Right lobe of liver (tissue), 6 donors: ENCODE measurements at regions not wholly inside any gene's neighbourhood (a gene's known extent, or its start where the extent isn't known, plus 50 kb on each side); places are given as distances from the start of the nearest gene placed in this dataset.
A peak's percentile ranks its signal among the peaks of the same experiment; 100 is the strongest.
"Not testable (repeated sequence)": the region's sequence is repeated elsewhere in the genome, so short reads cannot be mapped to it uniquely, and the experiment has no call there.

Experiments used
- ATAC-seq, 4 donors: fragments of 200-7000 bp; cut with Tn5 transposase; one replicate each; pipeline ENCODE4 v1.9.1; 2020; ENCODE audit warnings: mild to moderate bottlenecking in 4 of 4, moderate library complexity in 4 of 4
- DNase-seq, 3 donors: peaks; one replicate each; pipeline ENCODE4 v3.0.0-alpha.2; 2020
- H3K27ac ChIP-seq, 3 donors: fragments of 200-600 bp; one replicate each; pipeline ENCODE4 v1.8.0; 2022
- H3K27me3 ChIP-seq, 2 donors: fragments of 200-600 bp; one replicate each; pipeline ENCODE4 v1.8.0; 2022
- H3K36me3 ChIP-seq, 4 donors: fragments of 200-600 bp; sonication (generic) in 1 of 4; one replicate each; pipeline versions ENCODE4 v1.5.1 to v1.8.0; 2017 to 2022; ENCODE audit warnings: control low read depth in 1 of 4
- H3K4me1 ChIP-seq, 4 donors: fragments of 200-600 bp; sonication (generic) in 1 of 4; one replicate each; pipeline versions ENCODE4 v1.5.1 to v1.8.0; 2017 to 2022; ENCODE audit warnings: control low read depth in 1 of 4
- H3K4me3 ChIP-seq, 3 donors: fragments of 200-600 bp; one replicate each; pipeline ENCODE4 v1.8.0; 2022
- H3K9me3 ChIP-seq, 4 donors: fragments of 200-600 bp; sonication (generic) in 1 of 4; one replicate each; pipeline versions ENCODE4 v1.5.1 to v1.8.0; 2017 to 2022; ENCODE audit warnings: control low read depth in 1 of 4
- CTCF ChIP-seq, 4 donors: fragments of 200-600 bp in 3 of 4; fragments of 450-650 bp in 1 of 4; IDR thresholded peaks; one replicate each; pipeline versions ENCODE4 v1.5.1 to v1.8.0; 2016 to 2022; ENCODE audit warnings: antibody characterized with exemption in 4 of 4, mild to moderate bottlenecking in 2 of 4
- POLR2A ChIP-seq: fragments of 450-650 bp; IDR thresholded peaks from one replicate; pipeline ENCODE4 v1.6.1; 2017; ENCODE audit warnings: antibody characterized with exemption, mild to moderate bottlenecking
- WGBS: methylation state at CpG from one replicate; pipeline ENCODE4 v1.1.6; 2018; ENCODE audit warnings: low coverage, low lambda C conversion rate; ENCODE audit not compliant: insufficient coverage; ENCODE audit errors: missing lambda C conversion rate; 5-methylcytosine and 5-hydroxymethylcytosine counted together
- intact Hi-C, 2 donors: fragments of 100-400 bp; cut with DNase I; formaldehyde crosslinking; loops; one replicate each; pipeline versions ENCODE4 v1.11.2 to v1.14.1; 2022
- donor health status: DM: no; HTN: yes; CAD: no.
- donor health status: DM: no; HTN: no; CAD: no.
- donor health status: DM: no; HTN: no; CAD: no.
- donor health status: DM: no; HTN: yes; CAD: no.
- donor health status: DM: no; HTN: yes; CAD: no.

- peak; percentile 43 to 53 (median 52) for TF ChIP-seq CTCF (IDR thresholded peaks at IDR 0.05)
- TF ChIP-seq POLR2A: no peak
- no peaks in the 10 kb centered on the region for H3K27me3 ChIP-seq
- no peak overlapping the region for H3K27ac ChIP-seq
- ATAC-seq: peak; percentile 87 to 97 (median 94)
- WGBS: 57% methylated on average over 1 of the region's 5 CpGs
- H3K36me3 ChIP-seq: no peaks in the 10 kb centered on the region
- intact Hi-C loops: no loop called here
- no peaks in the 10 kb centered on the region for H3K9me3 ChIP-seq
- no peaks in the 10 kb centered on the region for H3K4me1 ChIP-seq
- H3K4me3 ChIP-seq: no peak overlapping the region
- no peak for DNase-seq
Observed at GRCh38 chr14:23727566-23728335, 91.6 kb downstream of the DHRS2 start.

- Histone ChIP-seq H3K27ac (no peak overlapping the region), H3K36me3 (no peaks in the 10 kb centered on the region), H3K27me3 (no peaks in the 10 kb centered on the region), H3K9me3 (no peaks in the 10 kb centered on the region), H3K4me3 (no peak overlapping the region), H3K4me1 (no peaks in the 10 kb centered on the region)
- TF ChIP-seq CTCF (IDR thresholded peaks at IDR 0.05) (no peak), POLR2A (no peak)
- WGBS: 39% methylated on average over 2 of the region's 4 CpGs
- intact Hi-C loops: no loop called here
- no peak for DNase-seq
- no peak for ATAC-seq
Observed at GRCh38 chr14:23728791-23729190, 92.6 kb downstream of the DHRS2 start.

DNA sequence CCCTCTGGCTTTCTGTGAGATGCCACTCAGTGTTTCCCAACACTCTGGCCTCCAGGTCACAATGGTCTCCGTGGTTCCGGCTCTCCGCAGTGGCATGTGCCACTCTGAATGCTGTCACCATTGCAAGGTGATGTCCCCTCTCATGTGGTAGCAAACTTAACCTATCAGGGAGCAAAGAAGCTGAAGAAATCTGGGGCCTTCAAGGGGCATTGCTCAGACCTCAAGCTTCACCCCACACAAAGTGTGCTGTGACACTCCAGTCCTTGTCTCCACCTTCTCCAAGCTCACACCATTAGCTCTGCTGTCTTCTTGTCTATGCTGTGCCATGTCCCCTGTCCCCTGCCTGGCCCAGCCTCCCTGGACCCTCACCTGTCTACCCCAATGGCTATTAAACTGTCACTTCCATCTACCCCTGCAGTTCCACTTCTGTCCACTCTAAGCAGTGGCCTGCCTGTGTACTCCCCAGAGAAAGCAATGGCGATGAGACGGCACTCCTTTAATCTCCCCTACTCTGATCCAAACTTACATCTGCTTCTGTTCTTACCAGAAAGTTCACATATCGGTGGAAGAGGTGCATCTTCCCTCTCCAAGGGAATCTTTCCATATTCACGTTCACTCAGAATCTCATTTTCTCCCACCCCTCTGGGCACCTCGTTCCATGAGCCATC, 93.7 kb downstream of the DHRS2 start:
- Histone ChIP-seq H3K4me1 (no peaks in the 10 kb centered on the region), H3K9me3 (no peaks in the 10 kb centered on the region), H3K27me3 (no peaks in the 10 kb centered on the region), H3K36me3 (no peaks in the 10 kb centered on the region), H3K27ac (no peak overlapping the region), H3K4me3 (no peak overlapping the region)
- no peak for ATAC-seq
- 77% methylated on average over 6 of the region's 8 CpGs for WGBS
- intact Hi-C loops: no loop called here
- DNase-seq: no peak
- TF ChIP-seq POLR2A: no peak
- peak in 1 of 4 donors; percentile 13 for TF ChIP-seq CTCF (IDR thresholded peaks at IDR 0.05)

DNA sequence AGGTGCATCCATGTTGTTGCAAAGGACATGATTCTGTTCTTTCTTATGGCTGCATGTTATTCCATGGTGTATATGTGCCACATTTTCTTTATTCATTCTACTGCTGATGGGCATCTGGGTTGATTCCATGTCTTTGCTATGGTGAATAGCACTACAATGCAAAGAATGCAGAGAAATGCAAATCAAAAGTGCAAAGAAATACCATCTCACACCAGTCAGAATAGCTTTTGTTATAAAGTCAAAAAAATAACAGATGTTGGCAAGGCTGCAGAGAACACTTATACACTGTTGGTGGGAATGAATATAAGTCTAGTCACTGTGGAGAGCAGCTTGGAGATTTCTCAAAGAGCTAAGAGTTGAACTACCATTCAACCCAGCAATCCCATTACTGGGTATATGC, 99.2 kb downstream of the DHRS2 start:
- Histone ChIP-seq H3K4me1 (no peaks in the 10 kb centered on the region), H3K27ac (no peak overlapping the region), H3K27me3 (no peaks in the 10 kb centered on the region), H3K36me3 (no peaks in the 10 kb centered on the region), H3K9me3 (no peaks in the 10 kb centered on the region), H3K4me3 (no peak overlapping the region)
- TF ChIP-seq CTCF (IDR thresholded peaks at IDR 0.05) (no peak), POLR2A (no peak)
- intact Hi-C loops: no loop called here
- no peak for DNase-seq
- ATAC-seq: no peak

DNA sequence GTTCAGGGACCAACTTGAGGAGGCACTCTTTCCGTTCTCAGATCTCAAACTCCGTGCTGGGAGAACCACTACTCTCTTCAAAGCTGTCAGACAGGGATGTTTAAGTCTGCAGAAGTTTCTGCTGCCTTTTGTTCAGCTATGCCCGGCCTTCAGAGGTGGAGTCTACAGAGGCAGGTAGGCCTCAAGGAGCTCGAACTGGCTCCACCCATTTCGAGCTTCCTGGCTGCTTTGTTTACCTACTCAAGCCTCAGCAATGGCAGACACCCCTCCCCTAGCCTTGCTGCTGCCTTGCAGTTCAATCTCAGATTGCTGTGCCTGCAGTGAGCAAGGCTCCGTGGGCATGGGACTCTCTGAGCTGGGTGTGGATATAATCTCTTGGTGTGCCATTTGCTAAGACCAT, 108.2 kb downstream of the DHRS2 start:
- H3K9me3 ChIP-seq, H3K27ac ChIP-seq, H3K4me3 ChIP-seq, H3K4me1 ChIP-seq, intact Hi-C loops, H3K27me3 ChIP-seq, H3K36me3 ChIP-seq, DNase-seq, ATAC-seq: not testable (repeated sequence)
- WGBS: 28% methylated on average over 4 of the region's 6 CpGs
